HL-60 (cell line): ENCODE measurements at regions not wholly inside any gene's neighbourhood (a gene's known extent, or its start where the extent isn't known, plus 50 kb on each side); places are given as distances from the start of the nearest gene placed in this dataset.

ENCODE experiments used
- POLR2AphosphoS5 ChIP-seq: IDR thresholded peaks from 2 replicates; pipeline ENCODE4 v1.6.1; 2012; ENCODE audit warnings: low read depth
- TF ChIP-seq, protein P1 (sequence below): IDR thresholded peaks from one replicate; pipeline ENCODE4 v1.5.1; 2011; ENCODE audit warnings: low read length, control low read depth, inconsistent platforms; ENCODE audit not compliant: insufficient read depth

DNA sequence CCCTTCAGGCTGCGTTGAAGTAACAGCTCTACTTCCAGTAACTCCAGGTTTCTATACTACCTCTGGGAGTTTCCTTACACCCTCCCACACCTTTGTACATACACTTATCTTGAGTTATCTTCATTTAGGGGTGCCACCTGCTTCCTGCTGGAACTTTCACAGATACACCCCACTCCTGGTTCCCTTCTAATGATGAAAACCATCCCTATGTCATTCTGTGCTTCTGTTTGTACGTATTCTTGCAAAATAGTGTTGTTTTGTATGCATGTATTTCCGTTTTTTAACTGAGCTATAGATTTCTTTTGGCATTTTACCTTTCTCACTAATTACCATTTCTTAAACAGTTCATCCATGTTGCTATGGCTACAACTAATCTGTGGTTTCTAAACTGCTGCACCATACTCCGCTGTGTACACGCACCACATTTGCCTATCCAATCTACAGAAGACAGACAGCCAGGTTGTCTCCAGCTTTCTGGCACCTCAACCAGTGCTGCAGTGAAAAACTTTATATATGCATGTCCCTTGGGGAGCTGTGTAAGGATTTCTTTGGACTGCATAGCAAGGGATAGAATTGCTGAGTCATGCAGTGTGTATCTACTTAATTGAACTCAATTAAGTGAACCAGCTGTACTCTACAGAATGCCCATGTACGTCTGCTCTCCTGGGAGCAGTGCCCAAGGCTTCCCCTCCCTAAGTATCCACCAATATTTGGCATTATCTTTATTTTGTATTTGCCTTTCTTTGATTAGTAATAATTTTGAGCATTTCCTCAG, 61.4 kb upstream of the ST8SIA2 start:
- TF ChIP-seq, protein P1, sequence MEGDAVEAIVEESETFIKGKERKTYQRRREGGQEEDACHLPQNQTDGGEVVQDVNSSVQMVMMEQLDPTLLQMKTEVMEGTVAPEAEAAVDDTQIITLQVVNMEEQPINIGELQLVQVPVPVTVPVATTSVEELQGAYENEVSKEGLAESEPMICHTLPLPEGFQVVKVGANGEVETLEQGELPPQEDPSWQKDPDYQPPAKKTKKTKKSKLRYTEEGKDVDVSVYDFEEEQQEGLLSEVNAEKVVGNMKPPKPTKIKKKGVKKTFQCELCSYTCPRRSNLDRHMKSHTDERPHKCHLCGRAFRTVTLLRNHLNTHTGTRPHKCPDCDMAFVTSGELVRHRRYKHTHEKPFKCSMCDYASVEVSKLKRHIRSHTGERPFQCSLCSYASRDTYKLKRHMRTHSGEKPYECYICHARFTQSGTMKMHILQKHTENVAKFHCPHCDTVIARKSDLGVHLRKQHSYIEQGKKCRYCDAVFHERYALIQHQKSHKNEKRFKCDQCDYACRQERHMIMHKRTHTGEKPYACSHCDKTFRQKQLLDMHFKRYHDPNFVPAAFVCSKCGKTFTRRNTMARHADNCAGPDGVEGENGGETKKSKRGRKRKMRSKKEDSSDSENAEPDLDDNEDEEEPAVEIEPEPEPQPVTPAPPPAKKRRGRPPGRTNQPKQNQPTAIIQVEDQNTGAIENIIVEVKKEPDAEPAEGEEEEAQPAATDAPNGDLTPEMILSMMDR: no peak
- no peak for TF ChIP-seq POLR2AphosphoS5
